GM12878 (cell line): ENCODE measurements at regions not wholly inside any gene's neighbourhood (a gene's known extent, or its start where the extent isn't known, plus 50 kb on each side); places are given as distances from the start of the nearest gene placed in this dataset.

ENCODE experiments used
- ATAC-seq: fragments of 200-7000 bp; cut with Tn5 transposase; 3 replicates; pipeline ENCODE4 v1.9.1; 2020; ENCODE audit warnings: mild to moderate bottlenecking, moderate library complexity
- BruUV-seq: library from RNA; stranded (reverse); fragments of 400-500 nt; replicated peaks from 2 replicates; lab custom pipeline; 2021; lab: Mats Ljungman, UMichigan
- CTCF ChIA-PET: fragments of 300-600 bp; sonication (Branson Sonifier 250); formaldehyde crosslinking; extraction: SDS; loops from one replicate; lab custom pipeline; 2021; ENCODE audit warnings: inconsistent platforms; lab: Yijun Ruan, JAX
- POLR2A ChIA-PET: fragments of 350-600 bp; formaldehyde crosslinking; extraction: SDS; loops from one replicate; lab custom pipeline; 2021; ENCODE audit warnings: inconsistent platforms; lab: Charles Lee
- RAD21 ChIA-PET: fragments of 300-600 bp; sonication (Branson Sonifier 250); formaldehyde crosslinking; loops from one replicate; lab custom pipeline; 2023; ENCODE audit warnings: antibody characterized with exemption; ENCODE audit not compliant: unreplicated experiment; lab: Charles Lee
- SMC1A ChIA-PET: fragments of 300-600 bp; sonication (Branson Sonifier 250); formaldehyde crosslinking; loops from one replicate; lab custom pipeline; 2023; ENCODE audit not compliant: unreplicated experiment, uncharacterized antibody; lab: Charles Lee
- DNase-seq: peaks from one replicate; pipeline ENCODE4 v3.0.0-alpha.2; 2011; ENCODE audit warnings: low read depth, low spot score
- FAIRE-seq: peaks from 3 replicates; lab custom pipeline; 2011; peaks lifted over from hg19 to GRCh38; lab: Jason Lieb, UNC
- H2AFZ ChIP-seq: 2 replicates; pipeline ENCODE4 v1.6.0; 2011; ENCODE audit warnings: low read depth, low read length, control low read depth; ENCODE audit not compliant: control insufficient read depth
- H3K27ac ChIP-seq: 2 replicates; pipeline ENCODE4 v1.5.1; 2011; ENCODE audit warnings: control low read depth; ENCODE audit not compliant: control insufficient read depth, insufficient read depth
- H3K27me3 ChIP-seq, 2 experiments: replicated peaks in 1 of 2; 2 replicates each; pipeline versions ENCODE4 v1.6.0 to v1.6.1; 2011; ENCODE audit warnings: low read length in 1 of 2; ENCODE audit not compliant: control insufficient read depth in 2 of 2, insufficient read depth in 2 of 2
- H3K36me3 ChIP-seq, 2 experiments: 2 replicates each; pipeline ENCODE4 v1.5.1; 2011; ENCODE audit warnings: low read length in 1 of 2; ENCODE audit not compliant: control insufficient read depth in 2 of 2, insufficient read depth in 2 of 2
- H3K4me1 ChIP-seq: 2 replicates; pipeline ENCODE4 v1.6.1; 2011; ENCODE audit warnings: mild to moderate bottlenecking, low read length, moderate library complexity, mixed read lengths; ENCODE audit not compliant: control insufficient read depth, insufficient read depth
- H3K4me2 ChIP-seq: 2 replicates; pipeline ENCODE4 v1.6.0; 2011; ENCODE audit warnings: control low read depth; ENCODE audit not compliant: control insufficient read depth, insufficient read depth
- H3K4me3 ChIP-seq: fragments of 200-600 bp; sonication (generic); 2 replicates; pipeline ENCODE4 v1.5.1; 2016
- H3K79me2 ChIP-seq: 2 replicates; pipeline ENCODE4 v1.6.0; 2011; ENCODE audit warnings: low read length; ENCODE audit not compliant: control insufficient read depth, insufficient read depth
- H3K9ac ChIP-seq: 2 replicates; pipeline ENCODE4 v1.8.0; 2011; ENCODE audit warnings: low read length, control low read depth, mixed read lengths; ENCODE audit not compliant: control insufficient read depth, insufficient read depth
- H3K9me3 ChIP-seq: replicated peaks from 3 replicates; pipeline ENCODE4 v1.5.1; 2011; ENCODE audit warnings: mild to moderate bottlenecking, low read length; ENCODE audit not compliant: control insufficient read depth, insufficient read depth
- H4K20me1 ChIP-seq: 2 replicates; pipeline ENCODE4 v1.6.0; 2011; ENCODE audit not compliant: control insufficient read depth, insufficient read depth
- ATF2 ChIP-seq: IDR thresholded peaks from 2 replicates; pipeline ENCODE4 v1.6.1; 2012; ENCODE audit warnings: low read length, inconsistent platforms
- HDAC2 ChIP-seq: fragments of 200-600 bp; sonication (generic); IDR thresholded peaks from 2 replicates; pipeline ENCODE4 v1.6.1; 2017
- IKZF2 ChIP-seq, 2 experiments: fragments of 450-650 bp; IDR thresholded peaks; 2 replicates each; pipeline ENCODE4 v1.6.1; 2017; ENCODE audit warnings: mild to moderate bottlenecking in 2 of 2, moderate library complexity in 2 of 2
- IRF5 ChIP-seq: fragments of 450-650 bp; IDR thresholded peaks from 2 replicates; pipeline ENCODE4 v1.6.1; 2017; ENCODE audit warnings: borderline replicate concordance
- MLLT1 ChIP-seq: fragments of 450-650 bp; IDR thresholded peaks from 2 replicates; pipeline ENCODE4 v1.6.1; 2016; ENCODE audit warnings: mild to moderate bottlenecking
- NFIC ChIP-seq: IDR thresholded peaks from 2 replicates; pipeline ENCODE4 v1.6.1; 2012; ENCODE audit warnings: low read depth, mild to moderate bottlenecking, inconsistent platforms, low read length, moderate library complexity
- NFYB ChIP-seq: IDR thresholded peaks from 2 replicates; pipeline ENCODE4 v1.6.1; 2011; ENCODE audit warnings: low read depth, mild to moderate bottlenecking, low read length, improper control_type of control experiment, moderate library complexity; ENCODE audit not compliant: insufficient read depth
- NR2C1 ChIP-seq: fragments of 450-650 bp; IDR thresholded peaks from 2 replicates; pipeline ENCODE4 v1.6.1; 2017; ENCODE audit warnings: antibody characterized with exemption, mild to moderate bottlenecking, moderate library complexity
- PAX5 ChIP-seq: IDR thresholded peaks from 2 replicates; pipeline ENCODE4 v1.6.1; 2011; ENCODE audit warnings: low read depth, low read length, borderline replicate concordance
- POU2F2 ChIP-seq: IDR thresholded peaks from 3 replicates; pipeline ENCODE4 v1.6.1; 2011; ENCODE audit warnings: low read depth, mild to moderate bottlenecking, low read length, borderline replicate concordance
- RB1 ChIP-seq: fragments of 450-650 bp; formaldehyde crosslinking; IDR thresholded peaks from 2 replicates; pipeline ENCODE4 v1.6.1; 2017; ENCODE audit warnings: mild to moderate bottlenecking, borderline replicate concordance
- SMARCA5 ChIP-seq: fragments of 450-650 bp; IDR thresholded peaks from 2 replicates; pipeline ENCODE4 v1.6.1; 2017; ENCODE audit warnings: mild to moderate bottlenecking
- SUZ12 ChIP-seq: fragments of 200-600 bp; sonication (generic); IDR thresholded peaks from one replicate; pipeline ENCODE4 v1.6.1; 2018; ENCODE audit warnings: antibody characterized with exemption, mild to moderate bottlenecking; ENCODE audit not compliant: unreplicated experiment
- TCF7 ChIP-seq: IDR thresholded peaks from 2 replicates; pipeline ENCODE4 v1.6.1; 2014; ENCODE audit warnings: antibody characterized with exemption, borderline replicate concordance
- YY1 ChIP-seq: IDR thresholded peaks from 2 replicates; pipeline ENCODE4 v1.6.1; 2011; ENCODE audit warnings: low read depth, mild to moderate bottlenecking, low read length
- ZNF687 ChIP-seq: fragments of 450-650 bp; IDR thresholded peaks from 2 replicates; pipeline ENCODE4 v1.6.1; 2017; ENCODE audit warnings: mild to moderate bottlenecking, moderate library complexity
- WGBS: methylation state at CpG from one replicate; pipeline ENCODE4 v1.1.6; 2016; ENCODE audit warnings: low lambda C conversion rate; ENCODE audit not compliant: insufficient replicate concordance, insufficient coverage; ENCODE audit errors: missing lambda C conversion rate; 5-methylcytosine and 5-hydroxymethylcytosine counted together
- in situ Hi-C: fragments of 300-500 bp; cut with MboI; formaldehyde crosslinking; loops from 9 replicates; pipeline ENCODE4 v1.14.3; 2018; ENCODE audit warnings: mixed read lengths
- intact Hi-C: fragments of 100-400 bp; cut with micrococcal nuclease; formaldehyde crosslinking; loops from one replicate; pipeline ENCODE4 v1.14.2; 2022; ENCODE audit not compliant: unreplicated experiment

- no peak for TF ChIP-seq ATF2
- TF ChIP-seq MLLT1: no peak
- no peak for TF ChIP-seq TCF7
These were observed 816.2 kb downstream of the TDRD15 start (continued) for GRCh38 chr2:21939967-21940366.

- POLR2A ChIA-PET: interaction anchor here (0.7 kb wide), 1 partner anchor 1171 kb away, joined by 3 read pairs; no protein-coding TSS in a partner anchor
- no peak for ATAC-seq
- intact Hi-C loops: no loop called here
- Histone ChIP-seq H3K4me2 (no peak overlapping the region), H3K36me3 (no peaks in the 10 kb centered on the region), H2AFZ (no peak overlapping the region), H3K27me3 (no peaks in the 10 kb centered on the region), H3K4me3 (no peak overlapping the region), H4K20me1 (no peaks in the 10 kb centered on the region), H3K79me2 (no peaks in the 10 kb centered on the region), H3K27ac (no peak overlapping the region), H3K9ac (no peak overlapping the region), H3K9me3 (no peaks in the 10 kb centered on the region), H3K4me1 (no peaks in the 10 kb centered on the region)
- CTCF ChIA-PET: no interaction called here
- SMC1A ChIA-PET: interaction anchor here (0.6 kb wide), 1 partner anchor 238 kb away, joined by 3 read pairs; no protein-coding TSS in a partner anchor
- DNase-seq: no peak
- FAIRE-seq: no peak
- in situ Hi-C loops: no loop called here
- WGBS: 52% methylated on average over 3 of the region's 3 CpGs
- no TSS peak for BruUV-seq
- RAD21 ChIA-PET: no interaction called here
- TF ChIP-seq NFIC (no peak), NR2C1 (no peak), RB1 (no peak), HDAC2 (no peak), PAX5 (no peak), ZNF687 (no peak), POU2F2 (no peak), IKZF2 (IDR thresholded peaks at IDR 0.05) (no peak), SMARCA5 (no peak), YY1 (no peak), SUZ12 (no peak), IRF5 (no peak), NFYB (no peak)
These were observed 820.8 kb downstream of the TDRD15 start for GRCh38 chr2:21944536-21944935.
